Activated B cell treated with CpG ODN at 0.5 μM for 24 hours (primary cell): ENCODE measurements at regions not wholly inside any gene's neighbourhood (a gene's known extent, or its start where the extent isn't known, plus 50 kb on each side); places are given as distances from the start of the nearest gene placed in this dataset.
"Not testable (repeated sequence)": the region's sequence is repeated elsewhere in the genome, so short reads cannot be mapped to it uniquely, and the experiment has no call there.

Experiments
- ATAC-seq: fragments of 200-7000 bp; cut with Tn5 transposase; one replicate; pipeline ENCODE4 v1.10.0; 2021; ENCODE audit warnings: low read depth, mild to moderate bottlenecking, moderate library complexity
- CTCF ChIA-PET: fragments of 350-600 bp; sonication (Branson Sonifier 250); formaldehyde crosslinking; loops from one replicate; lab custom pipeline; 2021; ENCODE audit warnings: antibody characterized with exemption; lab: Charles Lee
- POLR2A ChIA-PET: fragments of 350-600 bp; sonication (Branson Sonifier 250); formaldehyde crosslinking; loops from one replicate; lab custom pipeline; 2021; ENCODE audit warnings: antibody characterized with exemption; lab: Charles Lee
- DNase-seq: peaks from one replicate; pipeline ENCODE4 v3.0.0; 2022
- H3K27ac Mint-ChIP-seq: one replicate; pipeline ENCODE4 v1.8.0; 2020; ENCODE audit warnings: mixed read lengths
- H3K27me3 Mint-ChIP-seq: one replicate; pipeline ENCODE4 v1.8.0; 2021; ENCODE audit warnings: mixed read lengths
- H3K36me3 Mint-ChIP-seq: one replicate; pipeline ENCODE4 v1.8.0; 2021; ENCODE audit warnings: low read depth, mixed read lengths
- H3K4me1 Mint-ChIP-seq: one replicate; pipeline ENCODE4 v1.8.0; 2021; ENCODE audit warnings: mixed read lengths
- H3K4me3 Mint-ChIP-seq: one replicate; pipeline ENCODE4 v1.8.0; 2020; ENCODE audit warnings: mild to moderate bottlenecking, mixed read lengths
- H3K9me3 Mint-ChIP-seq: one replicate; pipeline ENCODE4 v1.8.0; 2020; ENCODE audit warnings: mixed read lengths
- intact Hi-C: fragments of 100-400 bp; cut with micrococcal nuclease; formaldehyde crosslinking; loops from one replicate; pipeline ENCODE4 v1.15.1; 2024
- TF ChIP-seq, protein P1 (sequence below): fragments of 200-600 bp; IDR thresholded peaks from one replicate; pipeline ENCODE4 v1.8.0; 2022; ENCODE audit warnings: antibody characterized with exemption, mild to moderate bottlenecking

DNA sequence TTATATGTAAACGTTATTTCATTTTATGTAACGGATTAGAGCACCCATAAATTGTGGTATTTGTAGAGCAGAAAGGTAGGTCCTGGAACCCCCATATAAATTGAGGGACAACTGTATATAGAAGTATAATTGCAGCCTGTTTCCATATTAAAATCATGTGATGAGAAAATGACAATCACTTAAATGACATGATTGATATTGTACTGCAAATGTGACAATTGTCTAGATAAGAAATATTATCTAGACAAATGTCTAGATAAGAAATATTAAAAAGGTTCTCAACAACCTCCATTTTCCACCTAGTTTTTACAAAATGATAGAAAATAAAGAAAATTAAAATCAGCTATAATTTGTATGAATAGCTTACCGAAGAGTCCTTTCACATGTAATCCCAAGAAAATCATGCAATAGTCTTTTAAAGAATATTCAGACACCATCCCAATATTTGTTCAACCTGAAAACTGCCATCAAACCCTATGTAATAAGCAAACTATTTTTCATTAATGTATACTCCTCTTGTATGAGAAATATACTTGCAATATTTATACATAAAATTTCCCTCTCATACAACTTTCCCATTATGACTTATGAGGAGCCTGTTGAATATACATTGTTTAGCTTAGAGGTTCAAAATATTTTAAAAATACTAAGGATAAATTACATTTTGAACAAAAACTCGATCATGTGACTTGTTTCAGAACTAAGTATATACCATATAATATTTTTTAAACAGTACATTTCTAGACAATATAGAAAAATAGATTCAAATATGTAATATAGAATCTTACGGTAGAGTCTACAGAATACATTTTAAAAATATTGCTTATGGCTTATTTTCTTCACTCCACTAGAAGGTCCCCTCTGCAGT, 153.2 kb downstream of the CRPPA start:
- Mint-ChIP-seq H3K27me3 (no peaks in the 10 kb centered on the region), H3K27ac (no peak overlapping the region), H3K36me3 (no peaks in the 10 kb centered on the region), H3K9me3 (no peaks in the 10 kb centered on the region), H3K4me3 (no peak overlapping the region), H3K4me1 (no peaks in the 10 kb centered on the region)
- DNase-seq, result no peak
- no peak for ATAC-seq
- intact Hi-C loops, result no loop called here
- ChIA-PET POLR2A (no interaction called here), CTCF (no interaction called here)
- TF ChIP-seq, protein P1, sequence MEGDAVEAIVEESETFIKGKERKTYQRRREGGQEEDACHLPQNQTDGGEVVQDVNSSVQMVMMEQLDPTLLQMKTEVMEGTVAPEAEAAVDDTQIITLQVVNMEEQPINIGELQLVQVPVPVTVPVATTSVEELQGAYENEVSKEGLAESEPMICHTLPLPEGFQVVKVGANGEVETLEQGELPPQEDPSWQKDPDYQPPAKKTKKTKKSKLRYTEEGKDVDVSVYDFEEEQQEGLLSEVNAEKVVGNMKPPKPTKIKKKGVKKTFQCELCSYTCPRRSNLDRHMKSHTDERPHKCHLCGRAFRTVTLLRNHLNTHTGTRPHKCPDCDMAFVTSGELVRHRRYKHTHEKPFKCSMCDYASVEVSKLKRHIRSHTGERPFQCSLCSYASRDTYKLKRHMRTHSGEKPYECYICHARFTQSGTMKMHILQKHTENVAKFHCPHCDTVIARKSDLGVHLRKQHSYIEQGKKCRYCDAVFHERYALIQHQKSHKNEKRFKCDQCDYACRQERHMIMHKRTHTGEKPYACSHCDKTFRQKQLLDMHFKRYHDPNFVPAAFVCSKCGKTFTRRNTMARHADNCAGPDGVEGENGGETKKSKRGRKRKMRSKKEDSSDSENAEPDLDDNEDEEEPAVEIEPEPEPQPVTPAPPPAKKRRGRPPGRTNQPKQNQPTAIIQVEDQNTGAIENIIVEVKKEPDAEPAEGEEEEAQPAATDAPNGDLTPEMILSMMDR, result no peak

DNA sequence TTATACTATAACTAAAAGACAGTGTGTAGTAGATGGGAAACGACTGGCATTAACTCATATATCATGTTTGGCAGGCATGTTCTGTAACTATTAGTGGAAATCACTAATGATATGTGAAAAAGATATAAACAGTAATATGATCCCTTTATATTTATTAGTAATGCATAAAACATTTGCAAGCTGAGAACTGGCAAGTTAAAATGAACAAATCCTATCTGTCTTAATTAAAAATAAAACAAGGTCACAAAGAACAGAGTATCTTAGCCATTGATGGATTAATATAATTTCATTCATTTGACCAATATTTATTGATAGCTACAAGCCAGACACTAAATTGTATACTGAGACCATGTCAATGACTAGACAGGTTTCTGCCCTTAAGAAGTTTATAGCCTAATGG, 154.5 kb downstream of the CRPPA start:
- DNase-seq, result no peak

DNA sequence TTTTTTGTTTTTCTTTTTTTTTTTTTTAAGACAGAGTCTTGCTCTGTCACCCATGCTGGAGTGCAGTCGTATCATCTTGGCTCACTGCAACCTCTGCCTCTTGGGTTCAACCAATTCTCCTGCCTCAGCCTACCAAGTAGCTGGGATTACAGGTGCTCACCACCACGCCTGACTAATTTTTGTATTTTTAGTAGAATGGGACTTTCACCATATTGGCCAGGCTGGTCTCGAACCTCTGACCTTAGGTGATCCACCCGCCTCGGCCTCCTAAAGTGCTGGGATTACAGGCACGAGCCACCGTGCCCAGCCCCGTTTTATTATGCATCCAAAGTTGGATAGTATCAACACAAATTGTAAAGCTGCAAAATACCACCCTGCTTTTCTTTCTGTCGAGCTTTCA, 154.9 kb downstream of the CRPPA start:
- H3K4me1 Mint-ChIP-seq, CTCF ChIA-PET, ATAC-seq, H3K36me3 Mint-ChIP-seq, POLR2A ChIA-PET, DNase-seq, H3K27me3 Mint-ChIP-seq, H3K4me3 Mint-ChIP-seq, intact Hi-C loops, H3K9me3 Mint-ChIP-seq, H3K27ac Mint-ChIP-seq: not testable (repeated sequence)

More for the DNA sequence above, 154.5 kb downstream of the CRPPA start:
- POLR2A ChIA-PET, result no interaction called here
- no peaks in the 10 kb centered on the region for H3K36me3 Mint-ChIP-seq
- no peak for ATAC-seq
- H3K27ac Mint-ChIP-seq, result no peak overlapping the region
- TF ChIP-seq, protein P1, result no peak
- H3K4me1 Mint-ChIP-seq, result no peaks in the 10 kb centered on the region
- intact Hi-C loops, result no loop called here
- H3K4me3 Mint-ChIP-seq, result no peak overlapping the region
- H3K27me3 Mint-ChIP-seq, result no peaks in the 10 kb centered on the region
- H3K9me3 Mint-ChIP-seq, result no peaks in the 10 kb centered on the region
- CTCF ChIA-PET, result no interaction called here

DNA sequence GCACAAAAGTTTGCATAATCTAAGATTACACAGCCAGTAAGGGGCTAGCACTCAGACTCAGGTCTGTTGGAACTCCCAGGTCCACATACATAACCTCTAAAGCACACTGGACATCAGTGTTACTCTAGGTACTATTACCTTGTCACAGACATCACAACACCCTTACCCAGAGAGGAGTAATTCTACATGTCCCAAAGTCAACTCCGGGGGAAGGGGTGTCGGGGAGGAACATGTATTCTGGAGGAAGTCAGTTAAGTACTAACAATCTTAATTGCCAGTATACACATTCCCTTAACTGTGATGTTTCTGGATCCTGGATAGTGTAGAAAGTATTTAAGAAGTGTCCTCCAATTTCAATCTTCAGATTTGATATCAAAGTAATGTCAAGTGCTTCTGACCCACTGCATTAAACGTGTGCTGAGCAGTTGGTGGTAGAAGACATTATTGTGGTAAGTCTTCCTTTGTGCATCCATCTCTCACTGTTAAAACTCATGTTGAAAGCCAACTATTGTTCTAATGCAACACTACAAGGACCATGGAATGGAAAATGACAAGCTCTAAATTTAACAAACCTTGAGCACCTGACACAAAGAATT, 155.4 kb downstream of the CRPPA start:
- no peak for DNase-seq
- Mint-ChIP-seq H3K36me3 (no peaks in the 10 kb centered on the region), H3K27me3 (no peaks in the 10 kb centered on the region), H3K4me1 (no peaks in the 10 kb centered on the region), H3K27ac (no peak overlapping the region), H3K4me3 (no peak overlapping the region), H3K9me3 (no peaks in the 10 kb centered on the region)
- CTCF ChIA-PET, result no interaction called here
- TF ChIP-seq, protein P1, result no peak
- intact Hi-C loops, result no loop called here
- no peak for ATAC-seq
- POLR2A ChIA-PET, result no interaction called here

DNA sequence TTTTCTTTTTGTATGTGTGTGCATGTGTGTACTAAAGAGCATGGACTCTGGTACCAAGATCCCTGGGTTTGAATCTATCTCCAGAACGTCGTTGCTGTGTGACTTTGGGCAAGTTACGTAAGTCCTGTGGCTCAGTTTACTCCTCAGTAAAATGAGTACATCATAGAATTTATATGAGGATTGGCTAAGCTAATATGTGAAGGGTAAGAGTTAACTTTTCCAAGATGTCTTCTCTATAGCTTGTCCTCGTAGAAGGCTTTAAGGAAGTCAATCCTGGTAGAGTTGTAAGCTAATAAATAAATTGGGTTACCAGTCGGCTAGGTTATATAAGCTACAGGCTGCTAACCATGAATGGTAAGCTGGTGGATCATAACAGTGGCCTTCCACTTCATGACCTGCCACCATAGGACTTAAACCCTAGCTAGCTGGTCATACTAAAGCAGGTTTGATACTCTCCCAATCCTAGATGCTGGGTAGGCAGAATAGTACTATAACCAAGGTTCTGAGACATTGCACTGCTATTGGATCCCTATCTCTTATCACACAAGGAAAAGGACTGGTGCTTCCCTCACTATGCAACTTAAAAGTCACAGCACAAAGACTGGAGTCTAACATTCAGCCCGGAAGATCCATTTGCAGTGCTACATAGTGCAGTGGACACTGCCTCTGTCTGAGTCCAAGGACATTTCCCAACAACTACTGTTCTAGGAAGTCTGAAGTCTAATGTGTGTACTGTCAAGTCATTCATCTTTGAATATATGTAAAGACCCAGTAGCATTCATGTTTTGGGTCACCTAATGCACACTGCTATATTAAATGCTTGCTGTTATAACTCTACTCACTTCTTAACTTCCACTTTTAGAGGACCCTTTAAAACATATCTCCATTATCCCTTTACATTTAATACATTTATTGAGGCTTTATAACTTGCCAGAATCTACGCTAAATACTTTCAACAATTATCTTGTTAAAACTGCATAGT, 156.2 kb downstream of the CRPPA start:
- DNase-seq, result no peak
- H3K4me1 Mint-ChIP-seq, result no peaks in the 10 kb centered on the region
- intact Hi-C loops, result no loop called here
- TF ChIP-seq, protein P1, result no peak
- H3K36me3 Mint-ChIP-seq, result no peaks in the 10 kb centered on the region
- H3K4me3 Mint-ChIP-seq, result no peak overlapping the region
- POLR2A ChIA-PET, result no interaction called here
- no peak overlapping the region for H3K27ac Mint-ChIP-seq
- CTCF ChIA-PET, result no interaction called here
- no peaks in the 10 kb centered on the region for H3K9me3 Mint-ChIP-seq
- no peaks in the 10 kb centered on the region for H3K27me3 Mint-ChIP-seq
- ATAC-seq, result no peak
